H9 (cell line): ENCODE measurements at regions not wholly inside any gene's neighbourhood (a gene's known extent, or its start where the extent isn't known, plus 50 kb on each side); places are given as distances from the start of the nearest gene placed in this dataset.

ENCODE experiments used
- DNase-seq: peaks from one replicate; pipeline ENCODE4 v3.0.0-alpha.2; 2017
- H2AFZ ChIP-seq: one replicate; pipeline ENCODE4 v1.6.1; 2013; ENCODE audit warnings: mild to moderate bottlenecking, low read length, control low read depth, moderate library complexity
- H2AK5ac ChIP-seq: 2 replicates; pipeline ENCODE4 v1.6.1; 2013; ENCODE audit warnings: low read length, control low read depth, mixed read lengths; ENCODE audit not compliant: insufficient read length
- H2BK120ac ChIP-seq: one replicate; pipeline ENCODE4 v1.6.1; 2013; ENCODE audit warnings: low read depth, mild to moderate bottlenecking, low read length, control low read depth, inconsistent platforms; ENCODE audit not compliant: poor library complexity, severe bottlenecking
- H2BK12ac ChIP-seq: 2 replicates; pipeline ENCODE4 v1.6.1; 2013; ENCODE audit warnings: low read length, control low read depth, mixed read lengths, low read depth; ENCODE audit not compliant: insufficient read length
- H2BK15ac ChIP-seq: 2 replicates; pipeline ENCODE4 v1.6.1; 2013; ENCODE audit warnings: low read depth, low read length, control low read depth
- H2BK20ac ChIP-seq: one replicate; pipeline ENCODE4 v1.6.1; 2013; ENCODE audit warnings: low read depth, mild to moderate bottlenecking, low read length, control low read depth, inconsistent platforms; ENCODE audit not compliant: poor library complexity, severe bottlenecking
- H2BK5ac ChIP-seq: 2 replicates; pipeline ENCODE4 v1.6.1; 2013; ENCODE audit warnings: low read length, control low read depth, mixed read lengths; ENCODE audit not compliant: insufficient read length
- H3K14ac ChIP-seq: 2 replicates; pipeline ENCODE4 v1.6.1; 2013; ENCODE audit warnings: low read length, control low read depth; ENCODE audit not compliant: insufficient read depth
- H3K18ac ChIP-seq: 2 replicates; pipeline ENCODE4 v1.6.1; 2013; ENCODE audit warnings: low read depth, mild to moderate bottlenecking, mixed read lengths, low read length, control low read depth; ENCODE audit not compliant: insufficient read length
- H3K23ac ChIP-seq: 2 replicates; pipeline ENCODE4 v1.6.1; 2013; ENCODE audit warnings: low read length, control low read depth, mixed read lengths, low read depth; ENCODE audit not compliant: insufficient read length
- H3K23me2 ChIP-seq: 2 replicates; pipeline ENCODE4 v1.6.1; 2013; ENCODE audit warnings: low read depth, mild to moderate bottlenecking, mixed read lengths, low read length, control low read depth; ENCODE audit not compliant: insufficient read length, poor library complexity, severe bottlenecking
- H3K27ac ChIP-seq: 2 replicates; pipeline ENCODE4 v1.5.1; 2013; ENCODE audit warnings: low read length, control low read depth, mixed read lengths, low read depth; ENCODE audit not compliant: insufficient read length
- H3K27me3 ChIP-seq: 2 replicates; pipeline ENCODE4 v1.6.1; 2013; ENCODE audit warnings: low read length, control low read depth, inconsistent platforms; ENCODE audit not compliant: insufficient read depth
- H3K4ac ChIP-seq: 2 replicates; pipeline ENCODE4 v1.6.1; 2013; ENCODE audit warnings: low read depth, mild to moderate bottlenecking, control low read depth, inconsistent platforms, low read length, moderate library complexity
- H3K4me1 ChIP-seq: 2 replicates; pipeline ENCODE4 v1.6.1; 2013; ENCODE audit warnings: low read length, control low read depth, inconsistent platforms; ENCODE audit not compliant: insufficient read depth
- H3K4me2 ChIP-seq: 2 replicates; pipeline ENCODE4 v1.6.1; 2013; ENCODE audit warnings: low read length, control low read depth, mixed read lengths; ENCODE audit not compliant: insufficient read length, insufficient read depth
- H3K56ac ChIP-seq: 2 replicates; pipeline ENCODE4 v1.6.1; 2013; ENCODE audit warnings: low read depth, mild to moderate bottlenecking, mixed read lengths, low read length, control low read depth; ENCODE audit not compliant: insufficient read length
- H3K79me1 ChIP-seq: 2 replicates; pipeline ENCODE4 v1.6.1; 2013; ENCODE audit warnings: low read depth, mild to moderate bottlenecking, moderate library complexity, low read length, control low read depth, inconsistent platforms; ENCODE audit not compliant: insufficient read depth, poor library complexity, severe bottlenecking
- H3K79me2 ChIP-seq: 2 replicates; pipeline ENCODE4 v1.6.1; 2013; ENCODE audit warnings: low read length, control low read depth, inconsistent platforms; ENCODE audit not compliant: insufficient read depth
- H3K9ac ChIP-seq: 2 replicates; pipeline ENCODE4 v1.6.1; 2013; ENCODE audit warnings: low read length, control low read depth, mixed read lengths; ENCODE audit not compliant: insufficient read length; ENCODE audit errors: extremely low read depth
- H3K9me3 ChIP-seq: one replicate; pipeline ENCODE4 v1.6.1; 2013; ENCODE audit warnings: low read depth, low read length, inconsistent platforms; ENCODE audit not compliant: control insufficient read depth
- H3T11ph ChIP-seq: one replicate; pipeline ENCODE4 v1.6.1; 2013; ENCODE audit warnings: mild to moderate bottlenecking, low read length, control low read depth, inconsistent platforms
- H4K20me1 ChIP-seq: one replicate; pipeline ENCODE4 v1.6.1; 2013; ENCODE audit not compliant: control insufficient read depth, insufficient read length, insufficient read depth
- H4K5ac ChIP-seq: 2 replicates; pipeline ENCODE4 v1.6.1; 2013; ENCODE audit warnings: low read depth, mild to moderate bottlenecking, mixed read lengths, low read length, control low read depth; ENCODE audit not compliant: insufficient read length
- H4K8ac ChIP-seq: replicated peaks from 2 replicates; pipeline ENCODE4 v1.6.1; 2013; ENCODE audit warnings: low read length, control low read depth, mixed read lengths, low read depth; ENCODE audit not compliant: insufficient read length
- H4K91ac ChIP-seq: 2 replicates; pipeline ENCODE4 v1.6.1; 2013; ENCODE audit warnings: low read depth, mild to moderate bottlenecking, moderate library complexity, mixed read lengths, low read length, control low read depth; ENCODE audit not compliant: insufficient read length
- H3K27ac Mint-ChIP-seq, 3 experiments: 2 replicates in 2 of 3; 3 replicates in 1 of 3; pipeline ENCODE4 v1.8.0; 2020 to 2021; ENCODE audit warnings: mixed read lengths in 3 of 3, mild to moderate bottlenecking in 1 of 3, moderate library complexity in 1 of 3
- H3K27me3 Mint-ChIP-seq: 2 replicates; pipeline ENCODE4 v1.8.0; 2021; ENCODE audit warnings: low read depth, mild to moderate bottlenecking, moderate library complexity, mixed read lengths
- H3K36me3 Mint-ChIP-seq, 3 experiments: 2 replicates in 2 of 3; 3 replicates in 1 of 3; pipeline ENCODE4 v1.8.0; 2020 to 2021; ENCODE audit warnings: low read depth in 3 of 3, mixed read lengths in 3 of 3; ENCODE audit not compliant: insufficient read depth in 1 of 3
- H3K4me1 Mint-ChIP-seq, 2 experiments: 2 replicates each; pipeline ENCODE4 v1.8.0; 2020; ENCODE audit warnings: mixed read lengths in 2 of 2
- H3K4me3 Mint-ChIP-seq, 2 experiments: 2 replicates in 1 of 2; 3 replicates in 1 of 2; pipeline ENCODE4 v1.8.0; 2020 to 2021; ENCODE audit warnings: mild to moderate bottlenecking in 2 of 2, mixed read lengths in 2 of 2, moderate library complexity in 1 of 2
- H3K9me3 Mint-ChIP-seq, 2 experiments: 2 replicates in 1 of 2; 3 replicates in 1 of 2; pipeline ENCODE4 v1.8.0; 2020; ENCODE audit warnings: mild to moderate bottlenecking in 2 of 2, mixed read lengths in 2 of 2, moderate library complexity in 1 of 2
- WGBS: extraction: QIAGEN DNeasy Blood & Tissue Kit; methylation state at CpG from one replicate; pipeline ENCODE4 v1.1.7; 2013; ENCODE audit warnings: missing lambda C conversion rate, low lambda C conversion rate, mixed read lengths; ENCODE audit not compliant: insufficient read length; ENCODE audit errors: extremely low coverage; 5-methylcytosine and 5-hydroxymethylcytosine counted together
- TF ChIP-seq, protein P1 (sequence below): fragments of 200-600 bp; sonication (generic); conservative IDR thresholded peaks from 3 replicates; pipeline ENCODE4 v1.8.0; 2021; ENCODE audit warnings: antibody characterized with exemption, mild to moderate bottlenecking

DNA sequence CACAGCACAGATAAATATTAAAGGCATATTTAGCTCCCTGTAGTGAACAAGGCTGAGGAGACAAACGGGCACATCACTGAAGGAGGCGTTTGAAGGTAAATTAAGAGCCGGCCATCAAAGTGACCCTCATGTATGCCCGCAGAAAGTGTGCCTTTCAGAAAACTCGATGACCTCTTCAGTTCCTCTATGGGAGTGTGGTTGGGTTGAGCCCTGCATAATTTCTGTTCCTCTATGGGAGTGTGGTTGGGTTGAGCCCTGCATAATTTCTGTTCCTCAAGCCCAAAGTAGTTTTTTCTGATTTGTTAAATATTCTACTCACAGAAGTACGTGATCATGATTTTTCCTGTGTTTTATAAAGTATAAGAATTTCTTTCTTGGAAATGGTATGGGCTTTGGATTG, 568.5 kb downstream of the TSN start:
- Histone ChIP-seq H4K20me1 (no peaks in the 10 kb centered on the region), H3K9ac (no peak overlapping the region), H3K23me2 (no peaks in the 10 kb centered on the region), H3K14ac (no peak overlapping the region), H2BK15ac (no peak overlapping the region), H2AK5ac (no peak overlapping the region), H3K9me3 (no peaks in the 10 kb centered on the region), H3K79me2 (no peaks in the 10 kb centered on the region), H2BK20ac (no peak overlapping the region), H4K5ac (no peak overlapping the region), H3K4me1 (no peaks in the 10 kb centered on the region; the same call in 1 of the 2 replicates), H3K27me3 (no peaks in the 10 kb centered on the region), H3T11ph (no peak overlapping the region), H4K91ac (no peak overlapping the region), H2BK120ac (no peak overlapping the region), H4K8ac (no peak overlapping the region), H2BK12ac (no peak overlapping the region), H3K56ac (no peak overlapping the region), H3K4me2 (no peak overlapping the region), H2BK5ac (no peak overlapping the region), H3K27ac (no peak overlapping the region), H3K23ac (no peak overlapping the region), H3K79me1 (no peaks in the 10 kb centered on the region), H2AFZ (no peak overlapping the region), H3K18ac (no peak overlapping the region), H3K4ac (no peak overlapping the region)
- no CpG with 5 or more reads among the region's 6 CpGs for WGBS
- no peak overlapping the region for H3K27ac Mint-ChIP-seq
- no peak for DNase-seq
- peaks cover 1% of the 10 kb centered on the region; the same call in 1 of the 2 replicates for H3K27me3 Mint-ChIP-seq
- no peak overlapping the region for H3K4me3 Mint-ChIP-seq
- TF ChIP-seq, protein P1, sequence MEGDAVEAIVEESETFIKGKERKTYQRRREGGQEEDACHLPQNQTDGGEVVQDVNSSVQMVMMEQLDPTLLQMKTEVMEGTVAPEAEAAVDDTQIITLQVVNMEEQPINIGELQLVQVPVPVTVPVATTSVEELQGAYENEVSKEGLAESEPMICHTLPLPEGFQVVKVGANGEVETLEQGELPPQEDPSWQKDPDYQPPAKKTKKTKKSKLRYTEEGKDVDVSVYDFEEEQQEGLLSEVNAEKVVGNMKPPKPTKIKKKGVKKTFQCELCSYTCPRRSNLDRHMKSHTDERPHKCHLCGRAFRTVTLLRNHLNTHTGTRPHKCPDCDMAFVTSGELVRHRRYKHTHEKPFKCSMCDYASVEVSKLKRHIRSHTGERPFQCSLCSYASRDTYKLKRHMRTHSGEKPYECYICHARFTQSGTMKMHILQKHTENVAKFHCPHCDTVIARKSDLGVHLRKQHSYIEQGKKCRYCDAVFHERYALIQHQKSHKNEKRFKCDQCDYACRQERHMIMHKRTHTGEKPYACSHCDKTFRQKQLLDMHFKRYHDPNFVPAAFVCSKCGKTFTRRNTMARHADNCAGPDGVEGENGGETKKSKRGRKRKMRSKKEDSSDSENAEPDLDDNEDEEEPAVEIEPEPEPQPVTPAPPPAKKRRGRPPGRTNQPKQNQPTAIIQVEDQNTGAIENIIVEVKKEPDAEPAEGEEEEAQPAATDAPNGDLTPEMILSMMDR: no peak
- no peaks in the 10 kb centered on the region; a peak in 1 of 5 replicates for H3K9me3 Mint-ChIP-seq
- H3K4me1 Mint-ChIP-seq: peaks cover 8% of the 10 kb centered on the region in 2 experiments
- no peaks in the 10 kb centered on the region for H3K36me3 Mint-ChIP-seq
